Pons (tissue), 1 donor: ENCODE measurements at regions not wholly inside any gene's neighbourhood (a gene's known extent, or its start where the extent isn't known, plus 50 kb on each side); places are given as distances from the start of the nearest gene placed in this dataset.

Experiments used
- DNase-seq: peaks from one replicate; pipeline ENCODE4 v3.0.0-alpha.2; 2016; ENCODE audit warnings: low spot score

DNA sequence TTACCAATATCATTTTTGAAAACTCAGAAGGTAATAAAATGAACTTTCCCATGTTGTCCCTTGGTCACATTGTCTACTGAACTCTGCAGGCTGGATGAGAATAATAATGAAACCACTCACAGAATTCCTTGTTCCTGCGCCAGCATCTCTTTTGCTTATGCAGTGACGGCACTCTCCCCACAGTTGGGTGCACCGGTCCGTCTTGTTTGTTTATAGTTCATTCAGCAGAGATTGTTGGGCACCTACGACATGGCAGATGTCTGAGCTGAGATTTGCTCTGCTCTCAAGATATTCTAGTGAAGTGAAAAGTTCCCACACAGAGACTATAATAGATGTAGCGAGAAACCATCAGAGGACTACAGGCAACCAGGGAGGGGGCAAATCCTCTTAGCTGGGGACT, 375.7 kb upstream of the CDH11 start:
- peak; percentile 36 for DNase-seq

DNA sequence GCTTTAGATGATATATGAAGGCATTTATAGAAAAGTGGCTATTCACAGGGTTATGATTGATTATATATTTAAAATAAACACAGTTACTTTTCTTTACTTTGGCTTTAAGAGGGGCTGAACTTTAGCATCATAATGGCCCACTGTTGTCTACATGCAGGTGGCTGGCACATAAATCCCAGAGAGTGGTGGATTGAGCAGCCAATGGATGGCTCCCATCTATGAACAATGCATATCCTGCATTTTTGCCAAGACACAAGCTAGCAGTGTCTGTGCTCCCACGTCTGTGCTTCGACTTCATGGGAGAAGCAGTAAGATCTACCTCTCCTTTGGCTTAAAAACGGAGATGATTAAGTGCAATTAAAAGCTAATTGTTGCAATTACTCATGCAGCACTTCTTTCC, 373.2 kb upstream of the CDH11 start:
- no peak for DNase-seq

DNA sequence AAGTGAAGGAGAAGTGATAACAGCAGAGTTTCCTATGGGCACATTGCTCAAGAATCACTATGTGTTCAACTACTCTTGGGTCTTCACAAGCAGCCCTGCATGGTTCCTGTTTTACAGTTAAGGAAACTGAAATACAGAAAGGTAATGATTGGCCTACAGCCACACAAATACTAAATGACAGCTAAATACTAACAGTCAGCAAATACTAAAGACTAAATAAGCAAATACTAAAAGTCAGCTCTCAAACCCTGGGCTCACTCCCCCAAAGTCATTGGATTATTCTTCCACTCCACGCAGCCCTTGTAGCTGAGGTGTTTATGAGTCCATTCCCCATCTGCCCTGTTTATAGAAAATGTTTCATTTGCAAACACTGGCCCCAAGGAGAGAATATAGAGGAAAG, 372.7 kb upstream of the CDH11 start:
- no peak for DNase-seq

DNA sequence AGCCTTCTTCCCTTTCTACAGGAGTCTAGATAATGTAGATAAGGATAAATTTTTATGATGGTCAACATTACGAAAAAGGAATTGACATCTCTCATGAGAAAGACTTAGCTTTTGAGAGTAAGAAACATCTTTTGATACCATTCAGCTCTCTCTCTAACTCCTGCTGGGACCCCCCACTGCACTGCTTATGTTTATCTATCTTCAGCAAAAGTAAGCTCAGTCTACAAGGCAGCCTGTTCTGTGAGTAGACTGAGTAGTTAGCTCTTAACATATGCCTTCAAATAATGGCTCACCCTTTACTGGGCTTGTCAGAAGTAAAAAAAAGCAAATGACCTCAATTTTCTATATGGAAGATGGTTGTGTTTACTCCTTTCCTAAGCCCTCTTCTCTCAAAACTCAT, 372.2 kb upstream of the CDH11 start:
- no peak for DNase-seq

DNA sequence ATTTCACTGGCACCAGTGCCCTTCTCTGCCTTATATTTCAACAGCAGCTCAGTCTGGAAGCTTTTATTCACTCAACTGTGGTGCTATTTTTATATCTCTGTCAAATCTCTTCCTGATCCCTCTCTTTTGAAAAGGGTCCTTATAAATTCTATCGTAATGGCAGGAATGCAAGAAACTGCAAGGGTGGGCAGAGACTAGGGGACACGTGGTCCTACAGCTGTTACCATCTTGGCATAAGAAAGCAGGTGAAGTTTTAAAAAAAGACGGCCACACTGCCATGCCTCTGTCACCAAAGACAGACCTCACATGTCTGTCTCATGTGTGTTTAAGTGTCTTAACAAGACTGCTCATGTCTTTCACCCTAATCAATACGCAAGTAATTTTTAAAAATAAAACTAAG, 368.4 kb upstream of the CDH11 start:
- DNase-seq, result no peak

DNA sequence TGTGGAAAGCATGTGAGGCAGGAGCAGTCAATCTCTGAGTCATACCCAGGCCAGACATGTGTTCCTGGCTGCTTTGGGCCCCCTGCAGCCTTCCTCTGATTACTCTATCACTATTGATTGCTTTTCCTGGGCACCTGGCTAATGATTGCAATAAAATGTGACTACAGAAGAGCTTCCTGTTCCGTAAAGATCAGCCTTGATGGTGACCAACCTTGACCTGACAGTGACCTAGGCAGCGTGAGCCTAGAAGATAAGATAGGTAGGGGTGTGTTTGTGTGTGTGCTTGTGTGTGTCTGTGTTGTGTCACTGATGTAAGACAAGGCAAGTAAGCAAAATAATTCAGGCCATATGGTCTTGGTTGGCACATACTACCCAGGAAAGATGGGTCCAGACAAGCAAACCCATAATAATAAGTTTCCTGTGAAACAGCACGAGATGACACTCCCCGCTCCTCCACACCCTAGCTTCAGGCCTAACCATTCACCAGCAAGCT, 367.7 kb upstream of the CDH11 start:
- no peak for DNase-seq

DNA sequence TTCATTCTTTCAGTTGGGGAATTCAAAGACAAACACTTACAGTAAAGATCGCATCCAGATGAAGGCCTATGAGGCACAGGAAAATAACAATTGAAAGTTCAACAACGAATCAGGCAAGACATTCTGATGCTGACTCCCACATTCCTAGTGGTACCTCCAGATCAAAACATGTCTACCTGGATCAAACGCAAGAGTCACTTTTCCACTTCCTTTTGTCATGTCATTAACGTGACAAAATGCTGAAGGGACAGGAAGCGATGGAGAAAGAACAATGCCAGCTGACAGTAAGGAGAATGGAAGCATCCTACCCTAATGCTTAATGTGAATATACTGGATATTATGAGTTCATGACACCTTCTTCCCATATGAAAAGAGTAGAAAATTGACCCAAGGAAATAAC, 365.4 kb upstream of the CDH11 start:
- DNase-seq, result no peak

DNA sequence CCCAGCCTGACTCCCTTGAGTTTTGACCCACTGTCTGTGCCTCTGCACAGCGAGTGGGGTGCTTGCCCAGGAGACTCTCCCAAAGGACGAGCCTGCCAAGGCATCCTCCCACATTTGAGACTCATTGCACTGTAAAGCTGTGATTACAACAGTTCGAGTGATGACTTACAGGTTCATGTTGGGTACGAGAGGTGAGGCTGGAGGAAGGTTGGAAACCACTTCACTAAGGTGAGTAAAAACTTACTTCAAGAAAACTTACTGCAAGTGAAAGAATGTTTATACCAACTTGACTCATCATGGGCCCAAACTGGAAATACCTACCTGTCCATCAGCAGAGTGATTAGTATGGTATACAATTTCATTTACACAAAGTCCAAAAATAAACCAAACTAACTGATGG, 360.1 kb upstream of the CDH11 start:
- no peak for DNase-seq

DNA sequence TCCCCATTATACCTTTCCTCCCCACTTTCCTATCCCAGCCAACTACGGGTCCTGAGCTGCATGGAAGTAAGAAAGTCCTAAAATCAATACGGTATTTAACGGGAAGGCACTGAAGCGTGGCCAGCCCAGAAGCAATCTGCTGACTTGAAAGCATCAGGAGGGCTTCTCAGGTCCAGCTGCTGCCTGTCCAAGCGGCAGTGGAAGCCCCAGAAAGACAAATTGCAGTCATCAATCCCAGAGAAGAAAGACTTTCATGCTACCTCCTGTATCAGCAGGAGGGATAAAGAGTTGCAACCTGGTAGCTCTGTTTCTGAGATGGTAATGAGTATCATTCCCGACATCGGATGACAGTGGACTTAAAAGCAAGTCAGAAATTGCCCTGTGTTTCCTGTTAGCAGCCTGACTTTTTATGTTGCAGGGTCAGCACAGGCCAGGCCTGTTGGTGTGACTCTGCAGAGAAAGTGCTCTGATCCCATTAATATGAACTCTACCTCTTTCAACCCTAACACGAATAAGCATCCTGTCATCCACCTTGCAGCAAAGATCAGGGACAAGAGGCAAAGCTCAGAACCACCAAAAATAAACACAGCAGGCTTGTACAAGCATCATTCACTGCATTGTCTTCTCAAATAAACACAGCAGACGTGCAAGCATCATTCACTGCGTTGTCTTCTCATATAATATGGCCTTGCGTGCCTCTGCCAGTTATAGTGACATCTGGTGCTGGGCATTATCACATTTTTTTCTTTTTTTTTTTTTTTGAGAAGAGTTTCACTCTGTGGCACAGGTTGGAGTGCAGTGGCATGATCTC, 358.6 kb upstream of the CDH11 start:
- no peak for DNase-seq

DNA sequence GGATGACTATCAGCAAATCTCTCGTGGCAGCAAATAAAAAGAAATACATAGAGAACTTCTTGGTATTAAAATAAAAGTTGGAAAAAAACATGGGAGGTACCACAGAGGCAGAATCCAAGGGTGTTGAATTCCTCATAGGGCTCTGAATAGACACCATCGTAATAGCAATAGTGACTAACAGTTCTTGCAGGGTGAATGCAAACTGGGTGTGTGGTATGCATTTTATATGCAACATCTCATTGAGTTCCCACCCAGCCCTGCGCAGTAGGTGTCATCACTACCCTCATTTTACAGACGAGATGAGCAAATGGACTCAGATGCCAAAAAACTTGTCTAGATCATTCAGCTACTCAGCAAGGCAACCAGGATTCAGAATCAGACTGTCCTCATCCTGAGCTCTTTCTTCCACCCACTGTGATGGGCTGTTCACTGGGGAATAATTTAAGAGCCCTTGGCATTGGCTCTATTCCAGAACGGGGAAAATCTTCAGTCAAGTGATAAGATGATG, 354.6 kb upstream of the CDH11 start:
- DNase-seq, result no peak

DNA sequence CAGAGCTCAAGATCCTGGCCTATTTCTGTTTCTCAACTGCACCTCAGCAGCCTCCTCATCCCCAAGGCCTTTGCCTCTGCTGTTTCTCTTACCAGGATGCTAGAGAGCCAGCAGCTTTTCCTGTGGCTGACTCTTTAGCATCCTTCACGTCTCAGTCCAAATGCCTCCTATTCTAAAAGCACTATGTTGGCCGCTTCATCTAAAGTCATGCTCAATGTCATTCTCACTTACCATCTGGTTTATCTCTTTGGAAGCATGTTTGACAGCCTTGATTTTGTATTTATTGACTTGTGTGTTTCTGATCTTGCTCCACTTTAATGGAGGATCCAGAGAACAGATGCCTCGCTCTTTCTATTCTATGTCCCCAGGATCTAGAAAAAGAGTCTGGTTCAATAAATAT, 351.8 kb upstream of the CDH11 start:
- DNase-seq, result no peak

DNA sequence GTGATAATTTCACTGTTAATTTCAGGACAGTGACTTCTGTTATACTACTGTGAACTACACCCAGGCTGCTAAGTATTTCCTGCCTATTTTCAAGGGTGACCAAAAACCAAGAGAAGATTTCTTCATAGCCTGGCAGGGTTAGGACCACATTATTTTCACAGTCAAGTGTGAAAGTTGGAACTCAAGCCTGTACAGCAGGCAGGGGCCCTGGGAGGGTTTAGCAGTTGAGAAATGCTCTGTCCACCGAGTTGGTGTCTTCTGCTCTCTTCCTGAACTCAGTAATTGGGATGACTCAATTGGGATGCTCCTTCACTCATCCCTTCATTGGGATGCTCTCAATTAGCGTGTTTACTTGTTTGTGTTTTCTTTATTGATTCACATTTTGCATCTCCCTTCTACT, 347.3 kb upstream of the CDH11 start:
- no peak for DNase-seq

DNA sequence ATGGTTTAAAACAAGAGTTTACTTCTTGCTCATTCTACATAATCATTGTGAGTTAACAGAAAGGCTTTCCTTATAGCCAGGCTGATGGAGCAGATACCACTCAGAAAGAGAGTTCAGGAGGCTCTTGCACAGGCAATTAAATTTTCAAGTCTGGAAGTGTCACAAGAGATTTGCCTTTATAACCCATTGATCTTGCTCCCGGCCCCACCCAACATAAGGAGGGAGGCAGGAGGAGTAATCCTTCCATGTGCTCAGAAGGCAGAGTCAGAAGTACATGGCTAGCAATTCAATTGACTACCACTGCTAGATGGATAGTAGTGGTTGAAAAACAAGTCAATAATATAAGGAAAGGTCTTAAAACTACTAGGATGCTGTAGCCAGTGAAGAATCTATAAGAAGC, 346.3 kb upstream of the CDH11 start:
- DNase-seq, result no peak

DNA sequence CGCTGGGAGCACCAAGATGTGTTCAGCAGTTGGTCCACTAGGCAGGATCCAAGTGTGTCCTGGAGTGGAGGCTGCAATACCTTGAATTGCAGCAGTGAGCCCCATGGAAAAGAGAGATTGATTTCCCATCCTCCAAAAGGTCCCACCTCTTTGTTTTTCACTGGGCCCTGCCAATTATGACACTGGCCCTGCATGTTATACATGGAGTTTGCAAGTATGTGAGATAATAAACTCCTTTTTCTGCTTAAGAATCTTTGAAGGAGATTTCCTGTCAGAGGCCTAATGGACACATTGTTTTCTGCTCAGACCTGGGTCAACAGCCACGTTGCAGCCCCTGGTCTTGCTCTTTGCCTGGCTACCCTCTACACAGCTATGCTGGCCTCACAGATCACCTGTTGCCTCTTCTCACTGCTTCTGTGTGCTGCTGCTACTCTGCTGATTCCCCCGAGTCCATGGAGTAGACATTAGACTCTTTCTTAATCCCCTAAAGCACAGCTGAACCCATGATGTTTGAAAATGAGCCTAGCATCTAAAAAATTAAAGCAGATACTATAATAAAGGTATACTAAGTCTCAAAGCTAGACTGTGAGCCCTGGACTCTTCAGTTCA, 341.9 kb upstream of the CDH11 start:
- no peak for DNase-seq

DNA sequence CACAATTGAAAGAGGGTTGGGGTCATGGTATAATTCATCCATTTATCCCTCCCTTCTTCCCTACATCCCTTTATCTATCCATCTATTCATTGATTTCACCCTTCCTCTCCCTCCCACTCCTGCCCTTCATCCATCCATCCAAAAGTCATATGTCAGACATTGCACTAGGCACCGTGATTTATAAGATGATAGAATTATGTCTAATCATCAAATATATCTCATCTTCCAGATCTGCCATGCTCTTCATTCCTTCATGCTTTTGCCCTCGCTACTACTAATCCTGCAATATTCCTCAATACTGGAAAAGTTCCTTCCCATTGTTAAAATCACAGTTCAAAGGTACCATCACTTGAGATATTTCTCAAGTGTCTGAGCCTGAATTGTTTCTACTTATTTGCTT, 335.2 kb upstream of the CDH11 start:
- no peak for DNase-seq

DNA sequence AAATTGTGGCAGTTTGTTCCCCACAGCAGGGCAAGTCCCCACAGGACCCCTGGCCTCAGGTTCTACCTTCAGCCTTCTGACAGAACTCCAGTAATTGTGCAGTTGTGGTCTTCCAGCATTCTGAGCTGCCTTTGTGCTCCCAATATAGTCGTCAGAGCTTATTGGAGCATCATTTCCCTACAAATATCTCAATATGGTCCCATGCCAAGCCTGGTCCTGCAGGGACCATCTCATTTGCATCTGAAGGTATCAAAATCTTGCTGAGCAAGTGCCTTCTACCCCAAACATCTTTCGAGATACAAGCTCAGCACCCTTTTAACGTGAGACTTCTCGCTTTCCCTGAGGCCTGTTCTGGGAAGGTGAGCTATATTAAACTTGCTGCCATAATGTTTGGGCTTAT, 333.9 kb upstream of the CDH11 start:
- DNase-seq, result no peak

DNA sequence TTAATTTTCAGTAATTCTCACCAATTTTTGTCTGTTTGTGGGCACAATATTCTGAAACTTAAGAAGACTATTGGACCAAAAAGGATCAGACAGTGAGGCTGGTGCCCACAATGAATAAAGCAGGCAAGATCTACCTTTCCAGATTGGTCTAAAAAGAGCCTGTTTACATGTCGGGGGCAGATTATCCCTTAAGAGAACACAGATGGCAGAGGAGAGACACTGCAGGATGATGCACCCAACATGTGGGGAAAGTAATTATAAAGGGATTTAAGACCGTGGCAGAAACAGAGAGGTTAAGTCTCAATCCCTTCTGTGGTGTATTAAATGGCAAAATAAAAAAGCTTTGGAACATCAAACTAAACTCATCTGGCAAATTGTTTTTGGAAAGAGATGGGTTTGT, 331.8 kb upstream of the CDH11 start:
- no peak for DNase-seq

DNA sequence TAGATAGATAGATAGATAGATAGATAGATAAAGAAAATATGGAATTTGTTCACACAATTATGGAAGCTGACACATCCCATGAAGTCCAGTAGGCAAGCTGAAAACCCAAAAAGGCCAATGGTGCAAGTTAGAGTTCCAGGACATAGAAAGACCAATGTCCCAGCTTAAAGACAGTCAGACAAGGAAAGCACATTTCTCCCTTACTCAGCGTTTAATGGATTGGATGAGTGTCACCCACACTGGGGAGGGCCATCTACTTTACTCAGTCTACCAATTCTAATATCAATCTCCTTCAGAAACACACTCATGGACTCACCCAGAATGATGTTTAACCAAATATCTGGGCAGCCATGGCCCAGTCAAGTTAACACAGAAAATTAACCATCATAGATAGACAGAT, 327.7 kb upstream of the CDH11 start:
- no peak for DNase-seq

DNA sequence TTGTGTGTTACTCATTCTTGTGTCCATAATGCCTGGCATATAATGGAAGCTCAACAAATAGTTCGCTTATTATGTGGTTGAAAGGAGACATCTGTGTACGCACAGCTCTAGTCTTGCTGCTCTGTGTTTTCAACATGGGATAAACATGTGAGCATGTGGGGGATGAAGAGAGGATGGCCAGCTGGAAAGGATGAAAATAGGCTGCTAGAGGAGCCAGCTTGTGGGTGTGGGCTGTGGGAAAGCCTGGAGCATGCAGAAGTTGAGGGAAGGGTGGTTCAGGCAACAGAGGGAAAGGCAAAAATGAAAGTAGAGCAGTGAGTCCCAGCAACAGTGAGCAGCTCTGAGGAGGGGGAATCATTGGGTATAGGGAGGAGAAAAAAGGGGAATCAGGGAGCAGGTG, 324.6 kb upstream of the CDH11 start:
- no peak for DNase-seq

DNA sequence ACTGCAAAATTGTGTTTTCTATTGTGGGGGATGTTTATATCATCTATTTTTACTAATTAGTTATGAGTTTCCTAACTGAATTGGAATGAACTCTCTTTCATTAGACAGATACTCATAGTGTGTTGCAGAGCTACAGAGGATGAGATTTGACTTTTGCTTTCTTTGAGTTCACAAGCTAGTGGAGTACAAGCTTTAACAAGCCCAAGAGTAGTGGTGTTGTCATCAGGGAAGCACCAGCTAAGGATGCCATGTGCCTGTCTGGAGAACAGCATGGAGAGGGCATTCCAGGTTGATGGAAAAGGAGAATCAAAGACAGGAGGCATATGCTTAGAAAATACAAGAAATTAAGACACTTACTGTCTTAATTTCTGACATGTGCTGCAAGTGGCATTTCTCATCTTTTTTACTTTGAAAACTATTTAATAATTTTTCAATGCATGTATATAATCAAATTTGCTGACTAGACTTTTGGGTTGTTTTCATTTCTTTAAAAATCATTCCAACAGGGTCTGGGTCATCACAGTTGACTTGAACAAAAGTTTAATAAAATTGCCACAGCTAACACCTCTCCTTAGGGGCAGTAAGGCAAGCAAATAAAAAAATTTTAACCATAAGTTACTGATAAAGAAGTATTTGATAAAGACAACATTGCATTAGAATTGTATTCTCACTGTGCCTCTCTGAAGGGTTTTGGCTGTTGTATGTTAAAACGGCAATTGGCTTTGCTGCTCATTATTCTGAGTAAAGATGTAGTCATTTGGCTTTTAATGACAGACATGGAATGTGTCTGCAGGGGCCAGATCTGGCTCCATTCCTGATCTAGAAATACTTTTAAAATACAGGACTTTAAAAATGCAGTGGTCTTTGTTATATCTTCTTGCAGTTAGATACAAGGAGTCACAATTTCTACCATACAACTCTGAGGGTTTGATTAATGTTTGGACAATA, 323.7 kb upstream of the CDH11 start:
- DNase-seq, result no peak

DNA sequence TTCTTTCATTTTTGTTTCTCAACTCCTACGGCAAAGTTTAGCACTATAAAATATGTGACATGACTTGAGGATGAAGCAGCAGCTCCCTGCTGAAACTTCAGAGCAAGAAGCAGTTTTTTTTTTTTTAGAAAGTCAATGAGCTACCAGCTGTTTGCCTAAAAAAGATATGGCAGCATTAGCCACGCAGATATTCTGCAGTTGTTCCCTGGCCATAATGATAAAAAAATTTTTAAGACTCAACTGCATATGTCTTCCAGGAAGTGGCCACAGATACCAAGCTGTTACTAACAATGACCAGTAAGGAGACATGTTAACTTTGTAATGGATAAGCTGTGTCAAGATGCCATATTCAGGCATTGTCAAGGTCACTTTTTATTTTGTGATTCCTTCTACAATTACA, 319.6 kb upstream of the CDH11 start:
- no peak for DNase-seq

DNA sequence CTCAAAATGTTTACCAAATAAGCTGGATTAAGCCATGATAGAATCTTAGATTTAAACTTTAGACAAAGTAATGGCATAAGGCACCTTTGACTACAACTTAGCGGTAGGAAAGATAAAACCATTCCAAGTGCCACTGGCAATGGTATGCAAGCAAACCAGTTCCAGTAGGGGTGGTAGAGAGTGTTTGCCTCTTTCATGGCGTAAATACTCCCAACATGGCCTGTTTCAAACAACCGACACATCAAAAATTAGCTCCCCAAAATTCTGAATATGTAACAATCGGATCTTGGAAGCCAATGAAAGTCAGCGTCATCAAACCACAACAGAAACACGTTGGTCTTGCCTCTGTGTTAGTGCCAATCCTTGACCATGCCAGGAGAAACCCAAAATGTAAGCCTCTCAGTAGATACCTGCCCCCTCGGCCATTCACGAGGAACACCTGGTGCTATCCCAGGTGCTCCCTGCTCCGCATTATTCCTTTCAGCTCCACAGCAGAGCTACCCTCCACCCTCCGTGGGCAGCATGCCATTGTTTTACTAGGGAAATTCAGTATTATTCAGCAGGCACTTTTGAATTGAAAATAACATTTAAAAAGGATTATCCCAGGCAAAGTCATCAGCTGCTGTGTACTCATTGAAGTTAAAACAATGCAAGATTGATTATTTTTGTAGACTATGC, 307.8 kb upstream of the CDH11 start:
- DNase-seq, result no peak
